AG08395 (cell line): ENCODE measurements at regions not wholly inside any gene's neighbourhood (a gene's known extent, or its start where the extent isn't known, plus 50 kb on each side); places are given as distances from the start of the nearest gene placed in this dataset.
"Not testable (repeated sequence)": the region's sequence is repeated elsewhere in the genome, so short reads cannot be mapped to it uniquely, and the experiment has no call there.

ENCODE experiments used
- DNase-seq: peaks from one replicate; pipeline ENCODE4 v3.0.0; 2012; ENCODE audit warnings: mixed read lengths, low spot score

DNA sequence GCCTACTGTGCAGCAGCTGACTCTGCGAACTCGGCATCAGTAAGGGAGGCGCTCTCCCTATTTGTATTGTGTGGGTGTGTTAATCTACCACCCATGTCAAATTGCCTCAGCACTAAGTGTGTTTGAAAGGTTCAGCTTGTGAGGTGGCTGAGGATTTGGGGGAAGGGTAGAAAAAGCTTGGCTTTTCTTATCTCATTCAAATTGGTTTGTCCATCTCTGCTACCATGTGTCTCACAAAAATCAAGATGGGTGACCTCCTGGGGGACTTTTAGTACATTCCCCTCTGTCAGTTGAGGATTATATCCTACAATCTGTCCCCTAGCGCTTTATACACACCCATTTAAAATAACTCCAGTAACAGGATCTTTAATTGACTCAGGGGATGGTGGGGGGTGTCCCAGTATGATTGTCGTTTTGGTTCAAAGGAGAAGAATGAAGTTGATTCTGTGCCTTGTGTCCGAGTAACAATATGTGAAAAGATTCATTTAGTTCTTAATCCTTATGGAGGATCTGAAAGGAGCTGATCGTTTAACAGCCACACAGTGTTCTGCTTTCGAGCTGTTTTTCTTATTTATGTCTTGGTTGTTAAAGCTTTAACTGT lies 609.6 kb downstream of the PKHD1 start:
- DNase-seq = no peak

- DNase-seq = no peak
Measured at GRCh38 chr6:51479296-51479695, 608.1 kb downstream of the PKHD1 start.

- no peak for DNase-seq
Measured at GRCh38 chr6:51480040-51480439, 607.4 kb downstream of the PKHD1 start.

GRCh38 chr6:51485869-51486268 lies 601.5 kb downstream of the PKHD1 start:
- not testable (repeated sequence) for DNase-seq

- no peak for DNase-seq
Measured at GRCh38 chr6:51487937-51488336, 599.5 kb downstream of the PKHD1 start.

- DNase-seq = no peak
Measured at GRCh38 chr6:51489133-51489532, 598.3 kb downstream of the PKHD1 start.

- DNase-seq = no peak
Measured at GRCh38 chr6:51490101-51490500, 597.3 kb downstream of the PKHD1 start.

DNA sequence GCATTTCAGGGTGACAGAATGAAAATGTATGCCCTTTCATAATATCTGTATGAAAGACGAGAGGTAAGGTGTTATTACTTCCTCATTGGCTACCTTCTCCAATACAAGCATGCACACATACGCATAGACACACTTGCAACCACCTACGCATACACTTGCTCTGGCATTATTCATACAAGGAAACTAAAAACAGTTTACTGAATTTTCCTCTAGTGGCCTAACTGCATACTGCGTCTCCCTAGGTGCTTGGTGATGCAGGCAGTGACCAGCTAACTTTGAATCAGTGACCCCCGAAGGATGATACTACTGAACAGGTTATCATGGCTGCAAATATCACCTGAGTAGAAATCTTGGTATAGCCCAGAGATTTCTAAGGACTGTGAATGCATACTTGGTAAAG lies 593.1 kb downstream of the PKHD1 start:
- no peak for DNase-seq

DNA sequence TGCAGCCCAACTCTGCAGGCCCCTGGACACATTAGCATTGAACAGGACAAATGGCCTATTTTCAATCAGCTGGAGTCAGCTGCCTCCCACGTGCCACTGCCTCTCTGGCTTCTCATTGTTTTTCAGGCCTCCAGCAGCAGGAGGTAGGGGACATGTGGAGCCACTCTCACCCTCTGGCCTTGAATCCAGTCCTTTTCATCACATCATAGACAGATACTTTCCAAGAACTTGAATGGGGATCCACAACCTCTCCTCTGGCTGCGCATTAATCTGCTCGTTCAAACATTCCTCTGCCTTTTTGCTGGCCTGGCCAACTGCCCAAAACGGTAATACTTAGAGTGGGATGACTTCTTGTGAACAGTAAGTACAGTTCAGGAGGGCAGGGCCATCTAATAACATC lies 592.3 kb downstream of the PKHD1 start:
- DNase-seq = no peak

- no peak for DNase-seq
Measured at GRCh38 chr6:51495610-51496396, 591.6 kb downstream of the PKHD1 start.

DNA sequence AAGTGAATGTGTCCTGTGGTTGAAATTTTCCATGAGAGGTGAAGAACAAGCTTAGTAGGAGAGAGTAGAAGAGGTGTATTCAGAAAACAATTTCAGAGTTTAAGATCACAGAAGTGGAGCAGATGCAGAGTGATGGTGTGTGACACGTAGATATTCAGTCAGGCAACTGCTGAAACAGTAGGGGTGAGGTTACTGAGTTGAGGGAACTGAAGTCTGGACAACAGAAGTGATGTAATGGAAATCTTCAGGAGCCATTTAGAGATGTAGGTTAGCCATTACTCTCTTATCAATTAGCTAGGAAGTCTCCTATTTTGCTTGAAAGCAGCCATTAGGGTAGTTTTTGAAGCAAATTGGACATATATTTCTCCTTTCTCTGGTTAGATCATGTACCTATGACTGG lies 584.4 kb downstream of the PKHD1 start:
- DNase-seq = no peak

DNA sequence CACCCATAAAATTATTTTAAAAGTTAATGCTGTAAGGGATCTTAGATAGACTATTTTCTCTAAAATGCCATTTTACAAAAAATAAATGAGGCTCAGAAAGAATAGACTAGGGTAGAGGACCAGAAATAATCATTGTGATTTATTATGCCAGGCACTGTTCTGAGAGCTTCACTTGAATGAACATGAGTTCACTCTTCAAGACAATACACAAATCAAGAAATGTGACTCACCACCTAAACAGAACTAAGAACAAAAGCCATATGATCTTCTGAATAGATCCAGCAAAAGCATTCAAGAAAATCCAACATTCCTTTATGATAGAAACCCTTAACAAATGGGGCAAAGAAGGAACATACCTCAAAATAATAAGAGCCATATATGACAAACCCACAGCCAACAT lies 582.0 kb downstream of the PKHD1 start:
- DNase-seq = no peak

GRCh38 chr6:51509597-51509996 lies 577.8 kb downstream of the PKHD1 start:
- DNase-seq = no peak

DNA sequence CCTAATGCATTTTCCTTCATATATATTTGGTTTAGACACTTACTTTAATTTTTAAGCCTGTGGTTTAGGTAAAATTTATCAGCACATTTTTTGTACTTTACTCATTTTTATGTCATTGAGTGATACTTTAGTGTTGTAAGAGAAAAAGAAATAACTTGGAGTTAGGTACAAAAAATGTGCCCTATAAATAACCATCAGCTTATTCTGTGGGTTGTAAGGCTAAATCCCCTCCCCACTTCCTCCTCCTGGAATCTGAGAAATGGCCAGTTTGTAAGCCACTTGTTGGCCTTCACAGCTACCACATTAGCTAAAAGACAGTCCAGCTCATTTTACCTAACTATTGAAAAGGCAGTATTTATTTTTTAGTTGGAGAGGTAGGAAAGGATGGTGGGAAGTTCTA lies 576.3 kb downstream of the PKHD1 start:
- DNase-seq = no peak

GRCh38 chr6:51513891-51514747 lies 573.3 kb downstream of the PKHD1 start:
- DNase-seq = no peak

DNA sequence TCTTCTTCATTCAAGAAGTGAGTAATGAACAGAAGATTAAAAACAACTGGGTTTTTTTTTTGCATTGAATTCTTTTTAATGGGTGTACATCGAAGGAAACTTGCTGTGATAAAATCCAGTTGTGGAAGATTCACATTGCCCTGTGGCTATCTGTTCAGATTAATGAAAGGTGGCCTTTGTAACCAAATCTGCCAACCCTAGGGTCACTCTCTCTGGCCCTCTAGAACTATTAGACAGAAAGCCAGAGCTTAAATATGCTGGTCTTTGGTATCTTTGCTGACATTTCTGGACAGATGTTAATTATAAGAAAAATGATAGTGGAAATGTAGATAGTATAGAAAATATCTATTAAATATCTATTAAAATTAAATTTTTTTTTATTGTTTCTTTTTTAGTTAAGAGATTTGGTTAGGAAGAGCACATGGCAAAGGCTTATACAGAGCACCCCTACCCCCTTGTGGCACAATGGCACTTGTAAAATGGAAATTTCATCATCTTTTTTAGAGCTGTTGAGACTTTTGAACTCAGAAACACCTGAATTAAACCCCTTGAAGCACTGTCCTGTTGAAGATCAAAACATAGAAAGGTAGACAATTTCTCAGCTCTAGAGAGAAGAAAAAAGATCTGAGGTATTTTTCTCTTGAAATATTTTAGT lies 572.5 kb downstream of the PKHD1 start:
- no peak for DNase-seq

DNA sequence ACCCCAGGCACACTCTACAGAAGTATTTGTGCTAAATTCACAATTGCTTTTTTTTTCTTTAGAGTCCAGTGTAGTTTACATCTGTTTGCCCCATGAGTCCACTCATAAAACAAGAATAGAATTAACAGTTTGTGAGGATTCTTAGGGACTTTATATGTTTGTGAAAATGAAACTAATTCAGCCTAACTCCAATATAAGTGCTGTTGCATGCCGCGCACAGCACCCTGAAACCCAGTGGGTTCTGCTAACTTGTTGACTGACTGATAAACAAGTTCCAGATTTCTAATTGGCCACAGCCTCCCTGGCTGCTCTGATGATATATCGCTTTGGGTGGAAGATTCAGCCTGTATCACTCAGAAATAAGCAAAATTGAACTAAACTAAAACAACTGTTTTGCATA lies 561.4 kb downstream of the PKHD1 start:
- DNase-seq = no peak

DNA sequence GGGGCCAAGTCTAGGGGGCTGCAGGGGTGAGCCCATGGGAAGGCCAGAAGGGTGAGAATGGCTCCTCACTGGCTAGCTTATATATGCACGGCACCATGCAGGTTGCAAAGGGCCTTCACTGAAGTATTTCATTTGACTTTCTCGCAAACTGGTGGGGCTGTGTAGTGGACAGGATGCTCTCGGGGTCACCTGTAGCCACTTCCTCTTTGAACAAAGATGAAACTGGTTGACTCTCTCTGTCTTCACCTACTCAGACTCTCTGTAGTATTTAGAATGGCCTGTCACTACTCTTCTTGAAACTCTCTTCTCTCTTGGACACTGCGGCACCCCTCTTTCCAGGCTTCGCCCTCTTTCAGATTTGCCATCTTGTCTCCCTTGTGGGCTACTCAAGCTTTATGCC lies 560.5 kb downstream of the PKHD1 start:
- no peak for DNase-seq

DNA sequence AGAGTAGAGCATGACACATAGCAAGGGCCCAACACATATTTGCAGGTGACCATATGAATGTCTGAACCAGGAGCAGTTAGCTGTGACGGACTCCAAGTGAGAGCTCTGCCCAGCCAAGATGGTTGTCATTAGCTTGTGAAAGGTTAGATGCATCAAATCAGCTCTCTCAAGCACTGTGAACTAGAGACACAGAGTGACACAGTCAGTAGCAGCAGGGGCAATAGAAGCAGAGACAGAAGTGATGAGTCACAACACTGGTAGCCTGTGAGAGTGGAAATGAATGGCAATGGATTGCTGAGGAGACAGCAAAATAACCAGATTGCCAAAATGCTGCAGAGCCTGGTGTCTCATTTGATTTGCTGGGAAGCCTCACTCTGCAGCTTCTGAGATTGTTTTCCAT lies 558.9 kb downstream of the PKHD1 start:
- no peak for DNase-seq

DNA sequence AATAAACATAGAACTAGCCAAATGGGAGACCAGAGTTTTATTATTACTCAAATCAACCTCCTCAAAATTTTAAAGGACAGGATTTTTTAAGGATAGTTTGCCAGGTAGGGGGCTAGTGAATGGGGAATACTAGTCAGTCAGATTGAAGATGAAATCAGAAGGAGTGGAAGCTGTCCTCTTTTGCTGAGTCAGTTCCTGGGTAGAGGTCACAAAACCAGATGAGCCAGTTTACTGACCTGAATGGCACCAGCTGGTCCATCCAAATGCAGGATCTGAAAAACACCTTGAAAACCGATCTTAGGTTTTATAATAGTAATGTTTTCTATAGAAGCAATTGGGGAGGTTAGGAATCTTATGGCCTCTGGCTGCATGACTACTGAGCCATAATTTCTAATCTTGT lies 558.2 kb downstream of the PKHD1 start:
- DNase-seq = no peak

- DNase-seq = no peak
Measured at GRCh38 chr6:51531623-51532022, 555.8 kb downstream of the PKHD1 start.

DNA sequence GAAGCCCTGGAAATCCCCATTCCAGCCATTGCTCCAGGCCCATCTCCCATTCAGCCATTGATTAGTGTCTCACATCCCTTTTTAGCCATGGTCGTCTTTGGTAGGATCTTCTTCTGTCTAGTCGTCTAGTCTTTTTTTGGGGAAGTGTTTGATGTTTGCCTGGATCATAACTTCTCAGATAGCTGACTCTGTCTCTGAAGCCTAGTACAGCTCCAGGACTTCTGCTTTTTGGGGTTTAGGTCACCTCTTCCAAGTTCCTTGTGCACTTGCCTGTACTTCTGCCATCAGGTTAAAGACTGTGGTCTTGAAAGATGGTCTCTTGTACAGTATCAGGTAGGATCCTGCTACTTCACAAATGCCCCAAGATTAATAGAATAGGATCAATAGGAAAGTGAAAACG lies 553.5 kb downstream of the PKHD1 start:
- DNase-seq = no peak

GRCh38 chr6:51535327-51535726 lies 552.1 kb downstream of the PKHD1 start:
- DNase-seq = no peak
